ENCODE measurements at regions not wholly inside any gene's neighbourhood (a gene's known extent, or its start where the extent isn't known, plus 50 kb on each side); places are given as distances from the start of the nearest gene placed in this dataset.

- TF ChIP-seq EZH2 (IDR thresholded peaks at IDR 0.05; ENCODE audit: borderline replicate concordance, low read length) (no peak), CTCF (conservative IDR thresholded peaks at IDR 0.05 in 1 of 2, IDR thresholded peaks at IDR 0.05 in 1 of 2; ENCODE audit: extremely low read depth in 1 of 2, insufficient read depth in 1 of 2, low read depth in 1 of 2, low read length in 2 of 2) (no peak)
Measured at GRCh38 chr14:96960598-96961116, 163.5 kb downstream of the VRK1 start.

Data from mammary epithelial cell (primary cell).